ENCODE measurements at regions not wholly inside any gene's neighbourhood (a gene's known extent, or its start where the extent isn't known, plus 50 kb on each side); places are given as distances from the start of the nearest gene placed in this dataset.

DNA sequence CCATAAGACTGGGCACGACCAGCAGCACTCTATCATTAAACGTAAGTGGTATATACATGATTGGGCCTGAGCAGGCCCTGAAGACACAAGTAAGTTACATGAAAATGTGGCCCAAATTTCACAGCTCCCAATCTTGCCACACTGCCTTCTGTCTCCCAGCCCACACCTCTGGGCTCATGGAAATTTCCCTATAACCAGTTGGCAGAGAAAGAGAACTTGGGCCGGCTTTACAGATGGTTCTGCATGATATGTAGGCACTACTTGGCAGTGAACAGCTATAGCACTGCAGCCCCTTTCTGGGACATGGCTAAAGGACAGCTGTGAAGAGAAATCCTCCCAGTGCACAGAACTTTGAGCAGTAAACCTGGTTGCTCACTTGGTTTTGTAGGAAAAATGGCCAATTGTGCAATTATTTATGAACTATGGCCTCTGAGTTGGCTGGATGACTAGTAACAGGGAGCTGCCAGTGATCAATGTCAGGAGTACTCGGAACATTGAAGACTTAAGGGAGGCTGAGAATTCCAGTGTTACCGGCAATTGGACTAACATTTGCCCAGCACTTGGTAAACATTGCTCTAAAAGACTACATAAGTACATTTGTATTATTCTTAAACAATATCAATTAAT is 1006.6 kb upstream of the LRRN3 start:
- no peak for DNase-seq

DNA sequence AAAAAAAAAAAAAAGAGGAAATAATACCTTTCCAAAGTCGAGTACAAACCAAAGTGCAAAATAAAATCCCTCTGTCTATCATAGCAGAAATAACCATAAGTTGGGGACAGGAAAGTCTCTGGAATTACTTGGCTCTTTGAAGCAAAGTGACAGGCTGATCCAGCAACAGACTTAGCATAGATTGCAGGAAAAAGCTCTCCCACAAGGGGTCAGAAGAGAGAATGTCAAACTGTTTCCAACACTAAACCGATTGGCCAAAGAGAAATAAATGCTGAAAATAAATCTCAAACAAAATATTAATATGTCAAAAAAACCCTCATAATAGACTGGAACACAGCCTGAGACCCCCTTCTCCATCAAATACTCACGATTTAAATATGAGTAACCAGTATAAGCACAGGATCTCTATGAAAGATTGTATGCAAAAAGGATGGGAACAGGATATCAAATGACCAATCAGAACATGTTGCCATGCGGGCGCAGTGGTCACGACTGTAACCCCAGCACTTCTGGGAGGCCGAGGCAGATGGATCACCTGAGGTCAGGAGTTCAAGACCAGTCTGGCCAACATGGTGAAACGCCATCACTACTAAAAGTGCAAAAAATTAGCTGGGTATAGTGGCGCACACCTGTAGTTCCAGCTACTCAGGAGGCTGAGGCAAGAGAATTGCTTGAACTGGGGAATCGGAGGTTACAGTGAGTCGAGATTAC is 1000.7 kb upstream of the LRRN3 start:
- DNase-seq = no peak

DNA sequence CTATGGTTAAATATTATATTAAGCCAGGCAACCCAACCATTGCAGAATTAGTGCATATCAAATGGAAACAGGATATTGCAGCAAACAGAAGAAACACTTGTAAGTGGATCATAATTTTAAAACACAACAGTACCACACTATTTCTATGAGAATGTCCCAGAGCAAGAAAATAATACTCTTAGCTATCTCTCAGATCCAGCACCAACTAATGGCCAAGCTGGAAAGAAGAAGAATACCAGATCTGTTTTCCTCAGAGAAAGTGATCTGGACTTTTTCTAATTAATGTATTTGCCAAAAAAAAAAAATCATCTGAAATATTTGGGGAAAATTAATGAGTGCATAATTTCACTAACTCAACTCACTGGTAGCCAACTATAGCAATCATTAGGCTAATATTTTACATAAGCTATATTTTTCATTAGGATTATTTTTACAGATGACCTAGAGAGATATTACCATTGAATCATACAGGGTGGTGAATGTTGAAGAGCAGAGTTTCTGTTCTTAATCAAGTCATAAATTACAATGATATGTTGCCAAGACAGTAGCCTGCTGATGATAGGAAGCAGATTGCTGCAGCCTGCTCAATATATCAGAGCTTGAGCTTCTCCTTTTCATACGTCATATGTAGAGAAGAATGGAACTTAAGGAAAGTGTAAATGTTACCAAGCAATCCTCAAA is 995.4 kb upstream of the LRRN3 start:
- no peak for DNase-seq

DNA sequence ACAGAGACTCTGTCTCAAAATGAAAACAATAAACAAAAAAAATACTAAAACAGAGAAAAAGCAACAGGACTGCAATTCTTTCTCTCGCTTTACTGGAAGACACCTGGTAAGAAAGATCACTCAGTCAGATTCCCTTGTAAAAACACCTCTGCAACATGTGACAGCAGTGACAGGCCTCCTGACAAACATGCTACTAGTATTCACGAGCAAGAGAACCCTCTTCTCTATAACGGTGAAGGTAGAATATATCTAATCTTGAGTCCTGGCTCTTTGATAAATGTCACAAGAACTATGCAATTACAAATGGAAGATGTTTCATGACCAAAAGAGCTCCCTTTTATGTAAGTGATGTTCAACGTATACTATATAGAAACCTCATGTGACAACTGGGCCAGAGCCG is 986.7 kb upstream of the LRRN3 start:
- no peak for DNase-seq

DNA sequence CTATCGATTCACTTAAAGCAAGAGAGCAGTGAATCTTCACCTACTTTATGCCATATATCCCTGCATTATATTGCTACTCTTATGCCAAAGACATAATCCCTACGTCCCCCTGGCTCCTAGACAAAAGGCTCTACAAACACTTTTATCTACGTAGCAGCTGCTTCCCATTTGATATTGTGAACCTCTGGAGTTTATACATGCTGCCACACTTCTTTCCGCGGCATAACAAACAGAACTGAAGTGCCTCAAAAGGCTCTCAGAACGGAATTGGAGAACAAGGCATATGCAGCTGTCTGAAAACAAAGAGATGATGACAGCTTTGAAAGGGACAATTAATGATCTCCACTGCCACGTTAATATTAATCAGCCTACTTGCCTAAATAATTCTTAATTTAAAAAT is 985.6 kb upstream of the LRRN3 start:
- peak; percentile 90 for DNase-seq

DNA sequence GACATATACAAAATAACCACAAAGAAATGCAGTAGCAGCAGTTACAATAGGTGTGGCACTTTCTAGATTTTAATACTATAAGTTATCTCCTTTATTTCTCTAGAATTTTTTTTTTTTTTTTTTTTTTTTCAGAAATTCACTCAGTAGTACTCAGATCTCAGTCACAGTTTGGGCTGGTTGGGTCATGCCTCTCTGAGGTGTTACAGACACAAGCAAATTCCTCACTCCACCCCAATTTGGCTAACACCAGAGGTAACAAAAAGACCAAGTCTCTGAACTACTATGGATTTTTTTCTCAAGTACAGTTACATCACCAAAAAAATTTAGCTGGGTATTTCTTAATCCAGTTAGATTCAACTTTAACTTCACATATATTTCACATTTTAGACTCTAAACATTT is 985.1 kb upstream of the LRRN3 start:
- no peak for DNase-seq

DNA sequence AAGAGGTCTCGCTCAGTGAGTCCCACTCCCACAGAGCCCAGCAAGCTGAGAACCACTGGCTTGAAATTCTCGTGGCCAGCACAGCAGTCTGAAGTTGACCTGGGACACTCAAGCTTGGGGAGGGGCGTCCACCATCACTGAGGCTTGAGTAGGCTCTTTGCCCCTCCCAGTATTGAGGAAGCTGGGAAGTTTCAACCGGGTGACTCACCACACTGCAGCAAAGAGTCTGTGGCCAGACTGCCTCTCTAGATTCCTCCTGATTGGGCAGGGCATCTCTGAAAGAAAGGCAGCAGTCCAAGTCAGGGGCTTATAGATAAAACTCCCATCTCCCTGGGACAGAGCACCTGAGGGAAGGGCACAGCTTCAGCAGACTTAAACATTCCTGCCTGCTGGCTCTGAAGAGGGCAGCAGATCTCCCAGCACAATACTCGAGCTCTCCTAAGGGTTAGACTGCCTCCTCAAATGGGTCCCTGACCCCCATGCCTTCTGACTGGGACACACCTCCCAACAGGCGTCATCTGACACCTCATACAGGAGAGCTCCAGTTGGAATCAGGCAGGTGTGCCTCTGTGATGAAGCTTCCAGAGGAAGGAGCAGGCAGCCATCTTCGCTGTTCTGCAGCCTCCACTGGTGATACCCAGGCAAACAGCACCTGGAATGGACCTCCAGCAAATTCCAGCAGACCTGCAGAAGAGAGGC is 970.9 kb upstream of the LRRN3 start:
- no peak for DNase-seq

GRCh38 chr7:110129159-110129558 is 961.8 kb upstream of the LRRN3 start:
- no peak for DNase-seq

- no peak for DNase-seq
Observed at GRCh38 chr7:110130669-110131068, 960.3 kb upstream of the LRRN3 start.

DNA sequence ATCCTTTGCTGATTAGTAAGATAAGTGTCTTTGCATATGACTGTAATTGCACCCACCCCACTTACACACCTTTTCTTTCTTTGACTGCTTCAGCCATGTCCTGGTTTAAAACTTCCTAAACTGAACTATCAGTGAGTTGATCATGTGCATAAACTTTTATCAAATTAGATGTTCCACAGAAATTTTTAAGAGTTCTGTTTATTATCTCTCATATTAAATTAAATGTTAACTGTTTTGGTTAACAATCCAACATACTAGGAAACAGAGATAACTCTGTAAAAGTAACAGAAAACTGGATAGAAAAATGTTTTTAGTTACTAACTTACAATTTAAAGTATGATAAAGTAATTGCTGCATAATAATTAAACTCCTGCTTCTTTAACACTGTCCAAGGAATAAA is 959.6 kb upstream of the LRRN3 start:
- no peak for DNase-seq

- DNase-seq = no peak
Observed at GRCh38 chr7:110139056-110139455, 951.9 kb upstream of the LRRN3 start.

- DNase-seq = no peak
Observed at GRCh38 chr7:110142939-110143526, 947.9 kb upstream of the LRRN3 start.

DNA sequence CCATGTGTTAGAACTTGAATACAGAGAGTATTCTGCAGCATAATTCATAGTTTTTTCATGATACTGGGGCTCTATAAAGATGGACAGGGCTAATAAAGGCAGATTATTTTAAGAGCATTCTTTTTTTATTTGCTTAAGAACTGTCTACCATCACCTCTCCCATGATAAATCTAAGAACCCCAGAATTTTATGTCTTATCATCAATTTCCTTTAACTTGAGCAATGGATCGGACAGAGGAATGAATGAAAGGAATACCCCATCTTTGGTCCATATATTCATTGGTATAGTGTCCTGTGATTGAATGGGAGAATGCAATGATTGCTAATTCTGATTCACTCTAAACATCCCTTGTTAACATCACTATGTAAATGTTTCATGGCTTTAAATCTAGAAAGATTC is 946.3 kb upstream of the LRRN3 start:
- no peak for DNase-seq

GRCh38 chr7:110148054-110148453 is 942.9 kb upstream of the LRRN3 start:
- no peak for DNase-seq

DNA sequence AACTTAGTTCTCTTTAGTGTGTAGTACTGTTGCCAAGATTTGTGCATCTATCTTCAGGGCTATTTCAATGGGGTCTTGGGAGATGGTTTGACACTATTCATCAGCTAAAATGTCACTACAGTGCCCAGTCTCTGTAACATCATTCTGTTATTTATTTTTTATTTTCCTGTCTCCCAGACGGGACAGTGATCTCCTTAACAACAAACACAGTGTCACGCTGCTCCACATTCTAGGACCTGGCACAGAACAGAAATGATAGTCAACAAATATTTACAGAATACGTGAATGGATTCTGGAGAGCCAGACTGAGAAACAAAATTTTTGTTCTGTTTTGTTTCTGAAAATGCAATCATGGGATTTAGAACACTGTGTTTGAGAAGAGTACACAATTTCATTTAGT is 937.7 kb upstream of the LRRN3 start:
- no peak for DNase-seq

- DNase-seq = no peak
Observed at GRCh38 chr7:110156511-110156910, 934.4 kb upstream of the LRRN3 start.

- DNase-seq = no peak
Observed at GRCh38 chr7:110157631-110158362, 933.1 kb upstream of the LRRN3 start.

GRCh38 chr7:110168010-110168409 is 922.9 kb upstream of the LRRN3 start:
- DNase-seq = no peak

DNA sequence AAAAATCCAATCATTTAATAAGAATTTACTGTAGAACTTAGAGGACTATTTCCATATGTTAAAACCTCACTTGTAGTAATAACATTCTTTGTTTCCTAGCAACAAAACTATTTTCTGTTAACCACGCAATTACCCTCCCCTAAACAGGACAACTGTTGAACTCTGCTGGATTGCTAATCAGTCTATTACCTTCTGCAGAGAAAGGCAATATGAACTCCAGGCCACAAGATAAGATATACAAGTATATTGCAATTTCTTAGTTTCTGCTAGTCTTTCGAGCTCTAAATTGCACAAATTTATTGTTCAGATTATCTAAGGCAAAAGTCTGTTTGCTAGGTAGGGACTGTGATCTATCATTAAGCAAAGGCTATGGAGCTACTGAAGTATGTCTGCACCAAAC is 920.1 kb upstream of the LRRN3 start:
- no peak for DNase-seq

DNA sequence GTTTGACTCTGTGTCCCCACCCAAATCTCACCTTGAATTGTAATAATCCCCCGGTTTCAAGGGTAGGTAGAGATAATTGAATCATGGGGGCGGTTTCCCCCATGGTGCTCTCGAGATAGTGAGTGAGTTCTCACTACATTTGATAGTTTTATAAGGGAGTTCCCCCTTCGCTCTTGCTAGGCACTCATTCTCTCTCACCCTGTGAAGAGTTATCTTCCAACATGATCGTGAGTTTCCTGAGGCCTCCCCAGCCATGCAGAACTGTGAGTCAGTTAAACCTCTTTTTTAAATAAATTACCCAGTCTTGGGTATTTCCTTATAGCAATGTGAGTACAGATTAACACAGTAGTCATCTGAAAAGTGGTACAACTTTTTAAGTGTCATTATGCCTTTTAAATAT is 913.5 kb upstream of the LRRN3 start:
- no peak for DNase-seq

- no peak for DNase-seq
Observed at GRCh38 chr7:110179037-110179436, 911.9 kb upstream of the LRRN3 start.

GRCh38 chr7:110181768-110182167 is 909.2 kb upstream of the LRRN3 start:
- DNase-seq = no peak

GRCh38 chr7:110186334-110186733 is 904.6 kb upstream of the LRRN3 start:
- no peak for DNase-seq

All from DMS153 (cell line).